ENCODE measurements at regions not wholly inside any gene's neighbourhood (a gene's known extent, or its start where the extent isn't known, plus 50 kb on each side); places are given as distances from the start of the nearest gene placed in this dataset.

- Histone ChIP-seq H3K27me3 (ENCODE audit: control insufficient read depth, insufficient read depth, low read length, poor library complexity, severe bottlenecking) (no peaks in the 10 kb centered on the region), H3K9me3 (ENCODE audit: control insufficient read depth, low read length) (no peaks in the 10 kb centered on the region), H3K4me3 (ENCODE audit: insufficient read depth, low read depth, low read length) (no peak overlapping the region), H3K36me3 (ENCODE audit: control insufficient read depth, insufficient read depth, low read length) (no peaks in the 10 kb centered on the region), H3K27ac (ENCODE audit: insufficient read depth, low read depth, low read length, poor library complexity, severe bottlenecking) (no peak overlapping the region), H3K4me1 (ENCODE audit: control insufficient read depth, insufficient read depth, low read length) (no peaks in the 10 kb centered on the region)
- WGBS, 2 experiments = 100% methylated on average over 2 of the region's 3 CpGs; no CpG with 5 or more reads in 1 of the 2 experiments
These were observed 1095.5 kb upstream of the IGFBP7 start for GRCh38 chr4:58205446-58206235.

GRCh38 chr4:58192217-58192616, 1082.0 kb upstream of the IGFBP7 start:
- 50 to 68% methylated on average over 1 to 2 of the region's 2 CpGs for WGBS, 2 experiments
- no peaks in the 10 kb centered on the region for H3K9me3 ChIP-seq (ENCODE audit: control insufficient read depth, low read length)
- no peaks in the 10 kb centered on the region for H3K27me3 ChIP-seq (ENCODE audit: control insufficient read depth, insufficient read depth, low read length, poor library complexity, severe bottlenecking)
- H3K4me3 ChIP-seq (ENCODE audit: insufficient read depth, low read depth, low read length) = no peak overlapping the region
- H3K27ac ChIP-seq (ENCODE audit: insufficient read depth, low read depth, low read length, poor library complexity, severe bottlenecking) = no peak overlapping the region
- H3K36me3 ChIP-seq (ENCODE audit: control insufficient read depth, insufficient read depth, low read length) = no peaks in the 10 kb centered on the region
- H3K4me1 ChIP-seq (ENCODE audit: control insufficient read depth, insufficient read depth, low read length) = no peaks in the 10 kb centered on the region

DNA sequence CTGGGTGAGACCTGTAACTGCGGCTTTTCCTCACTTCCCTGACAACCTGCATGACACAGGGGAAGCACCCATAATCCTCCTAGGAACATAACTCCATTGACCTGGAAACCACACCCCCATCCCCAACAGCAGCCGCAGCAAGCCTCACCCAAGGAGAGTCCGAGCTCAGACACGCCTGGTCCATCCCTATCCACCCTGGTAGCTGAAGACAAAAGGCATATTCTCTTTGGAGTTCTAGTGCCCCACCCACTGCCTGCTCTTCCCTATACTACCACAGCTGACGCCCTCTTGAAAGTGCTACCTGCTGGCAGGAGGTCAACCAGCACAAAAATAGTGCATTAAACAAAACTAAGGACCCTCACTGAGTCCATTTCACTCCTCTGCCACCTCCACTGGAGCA, 1080.9 kb upstream of the IGFBP7 start:
- no peak overlapping the region for H3K27ac ChIP-seq (ENCODE audit: insufficient read depth, low read depth, low read length, poor library complexity, severe bottlenecking)
- H3K27me3 ChIP-seq (ENCODE audit: control insufficient read depth, insufficient read depth, low read length, poor library complexity, severe bottlenecking) = no peaks in the 10 kb centered on the region
- no peak overlapping the region for H3K4me3 ChIP-seq (ENCODE audit: insufficient read depth, low read depth, low read length)
- no peaks in the 10 kb centered on the region for H3K9me3 ChIP-seq (ENCODE audit: control insufficient read depth, low read length)
- no peaks in the 10 kb centered on the region for H3K36me3 ChIP-seq (ENCODE audit: control insufficient read depth, insufficient read depth, low read length)
- 76 to 84% methylated on average over 5 of the region's 5 CpGs for WGBS, 2 experiments
- no peaks in the 10 kb centered on the region for H3K4me1 ChIP-seq (ENCODE audit: control insufficient read depth, insufficient read depth, low read length)

DNA sequence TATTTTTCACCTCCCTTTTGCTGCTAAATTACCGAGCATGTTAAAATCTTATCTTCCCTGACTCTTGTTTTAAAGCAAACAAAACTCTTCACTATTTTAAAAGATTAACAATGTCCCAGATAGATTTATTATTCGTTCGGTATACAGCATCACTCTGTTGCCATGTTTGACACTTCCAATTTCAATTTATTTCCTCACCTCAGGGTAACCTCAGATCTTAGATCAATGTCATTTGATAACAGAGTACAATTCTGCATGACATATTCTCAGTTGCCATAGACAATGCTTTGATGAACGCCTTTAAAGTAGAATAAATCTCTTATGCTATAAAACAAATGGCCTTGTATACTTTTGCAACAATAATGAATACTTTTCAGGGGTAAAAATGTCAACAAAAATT, 1078.1 kb upstream of the IGFBP7 start:
- H3K27ac ChIP-seq (ENCODE audit: insufficient read depth, low read depth, low read length, poor library complexity, severe bottlenecking) = no peak overlapping the region
- no peaks in the 10 kb centered on the region for H3K9me3 ChIP-seq (ENCODE audit: control insufficient read depth, low read length)
- no peaks in the 10 kb centered on the region for H3K4me1 ChIP-seq (ENCODE audit: control insufficient read depth, insufficient read depth, low read length)
- no peaks in the 10 kb centered on the region for H3K27me3 ChIP-seq (ENCODE audit: control insufficient read depth, insufficient read depth, low read length, poor library complexity, severe bottlenecking)
- H3K36me3 ChIP-seq (ENCODE audit: control insufficient read depth, insufficient read depth, low read length) = no peaks in the 10 kb centered on the region
- 96 to 100% methylated on average over 3 to 4 of the region's 4 CpGs for WGBS, 2 experiments
- no peak overlapping the region for H3K4me3 ChIP-seq (ENCODE audit: insufficient read depth, low read depth, low read length)

GRCh38 chr4:58175024-58175423, 1064.8 kb upstream of the IGFBP7 start:
- H3K27ac ChIP-seq (ENCODE audit: insufficient read depth, low read depth, low read length, poor library complexity, severe bottlenecking) = no peak overlapping the region
- no peaks in the 10 kb centered on the region for H3K36me3 ChIP-seq (ENCODE audit: control insufficient read depth, insufficient read depth, low read length)
- no peaks in the 10 kb centered on the region for H3K27me3 ChIP-seq (ENCODE audit: control insufficient read depth, insufficient read depth, low read length, poor library complexity, severe bottlenecking)
- H3K4me1 ChIP-seq (ENCODE audit: control insufficient read depth, insufficient read depth, low read length) = no peaks in the 10 kb centered on the region
- H3K9me3 ChIP-seq (ENCODE audit: control insufficient read depth, low read length) = no peaks in the 10 kb centered on the region
- WGBS, 2 experiments = 94 to 98% methylated on average over 2 of the region's 2 CpGs
- H3K4me3 ChIP-seq (ENCODE audit: insufficient read depth, low read depth, low read length) = no peak overlapping the region

DNA sequence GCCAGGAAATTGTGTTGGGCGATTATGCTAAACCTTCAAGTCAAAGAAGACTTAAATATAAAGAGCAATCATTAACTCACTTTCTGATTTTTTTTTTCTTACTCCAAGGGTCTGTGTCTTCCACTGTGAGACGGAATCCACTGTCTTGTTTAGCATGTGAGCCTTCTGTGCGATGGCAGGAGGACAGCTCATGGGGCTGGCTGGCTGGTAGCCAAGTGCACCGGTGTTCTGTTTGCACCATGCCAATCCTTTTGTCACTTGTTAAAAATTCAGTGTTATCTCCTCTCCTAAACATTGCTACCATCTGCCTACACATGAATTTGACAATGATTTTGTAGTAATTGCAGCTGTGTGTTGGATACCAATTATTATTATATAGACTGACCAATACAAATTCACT, 1056.3 kb upstream of the IGFBP7 start:
- WGBS, 2 experiments = 84 to 88% methylated on average over 4 of the region's 4 CpGs

GRCh38 chr4:58163156-58163555, 1053.0 kb upstream of the IGFBP7 start:
- 81 to 86% methylated on average over 2 of the region's 2 CpGs for WGBS, 2 experiments
- no peak overlapping the region for H3K4me3 ChIP-seq (ENCODE audit: insufficient read depth, low read depth, low read length)
- H3K4me1 ChIP-seq (ENCODE audit: control insufficient read depth, insufficient read depth, low read length) = no peaks in the 10 kb centered on the region
- H3K36me3 ChIP-seq (ENCODE audit: control insufficient read depth, insufficient read depth, low read length) = no peaks in the 10 kb centered on the region
- H3K9me3 ChIP-seq (ENCODE audit: control insufficient read depth, low read length) = no peaks in the 10 kb centered on the region
- H3K27ac ChIP-seq (ENCODE audit: insufficient read depth, low read depth, low read length, poor library complexity, severe bottlenecking) = no peak overlapping the region
- no peaks in the 10 kb centered on the region for H3K27me3 ChIP-seq (ENCODE audit: control insufficient read depth, insufficient read depth, low read length, poor library complexity, severe bottlenecking)

More for the DNA sequence above, 1056.3 kb upstream of the IGFBP7 start:
- no peaks in the 10 kb centered on the region for H3K36me3 ChIP-seq (ENCODE audit: control insufficient read depth, insufficient read depth, low read length)
- no peaks in the 10 kb centered on the region for H3K27me3 ChIP-seq (ENCODE audit: control insufficient read depth, insufficient read depth, low read length, poor library complexity, severe bottlenecking)
- no peak overlapping the region for H3K27ac ChIP-seq (ENCODE audit: insufficient read depth, low read depth, low read length, poor library complexity, severe bottlenecking)
- no peak overlapping the region for H3K4me3 ChIP-seq (ENCODE audit: insufficient read depth, low read depth, low read length)
- no peaks in the 10 kb centered on the region for H3K4me1 ChIP-seq (ENCODE audit: control insufficient read depth, insufficient read depth, low read length)
- no peaks in the 10 kb centered on the region for H3K9me3 ChIP-seq (ENCODE audit: control insufficient read depth, low read length)

DNA sequence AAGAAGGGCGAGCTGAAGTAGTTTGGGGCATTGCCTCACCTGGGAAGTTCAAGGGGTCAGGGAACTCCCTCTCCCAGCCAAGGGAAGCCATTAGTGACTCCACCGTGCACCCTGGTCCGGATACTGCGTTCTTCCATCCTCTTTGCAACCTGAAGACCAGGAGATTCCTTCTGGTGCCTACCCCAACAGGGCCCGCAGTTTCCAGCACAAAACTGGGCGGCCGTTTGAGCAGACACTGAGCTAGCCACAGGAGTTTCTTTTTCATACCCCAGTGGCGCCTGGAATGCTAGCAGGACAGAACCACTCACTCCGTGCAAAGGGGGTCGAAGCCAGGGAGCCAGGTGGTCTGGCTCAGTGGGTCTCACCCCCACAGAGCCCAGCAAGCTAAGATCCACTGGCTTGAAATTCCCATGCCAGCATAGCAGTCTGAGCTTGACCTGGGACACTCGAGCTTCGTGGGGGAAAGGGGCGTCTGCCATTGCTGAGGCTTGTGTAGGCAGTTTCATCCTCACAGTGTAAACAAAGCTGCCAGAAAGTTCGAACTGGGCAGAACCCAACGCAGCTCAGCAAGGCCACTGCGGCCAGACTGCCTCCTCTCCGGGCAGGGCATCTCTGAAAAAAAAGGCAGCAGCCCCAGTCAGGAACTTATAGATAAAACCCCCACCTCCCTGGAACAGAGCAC, 1039.4 kb upstream of the IGFBP7 start:
- WGBS, 2 experiments = 93 to 95% methylated on average over 17 of the region's 17 CpGs
- Histone ChIP-seq H3K9me3 (ENCODE audit: control insufficient read depth, low read length) (no peaks in the 10 kb centered on the region), H3K4me3 (ENCODE audit: insufficient read depth, low read depth, low read length) (no peak overlapping the region), H3K27me3 (ENCODE audit: control insufficient read depth, insufficient read depth, low read length, poor library complexity, severe bottlenecking) (no peaks in the 10 kb centered on the region), H3K27ac (ENCODE audit: insufficient read depth, low read depth, low read length, poor library complexity, severe bottlenecking) (no peak overlapping the region), H3K4me1 (ENCODE audit: control insufficient read depth, insufficient read depth, low read length) (no peaks in the 10 kb centered on the region), H3K36me3 (ENCODE audit: control insufficient read depth, insufficient read depth, low read length) (no peaks in the 10 kb centered on the region)

DNA sequence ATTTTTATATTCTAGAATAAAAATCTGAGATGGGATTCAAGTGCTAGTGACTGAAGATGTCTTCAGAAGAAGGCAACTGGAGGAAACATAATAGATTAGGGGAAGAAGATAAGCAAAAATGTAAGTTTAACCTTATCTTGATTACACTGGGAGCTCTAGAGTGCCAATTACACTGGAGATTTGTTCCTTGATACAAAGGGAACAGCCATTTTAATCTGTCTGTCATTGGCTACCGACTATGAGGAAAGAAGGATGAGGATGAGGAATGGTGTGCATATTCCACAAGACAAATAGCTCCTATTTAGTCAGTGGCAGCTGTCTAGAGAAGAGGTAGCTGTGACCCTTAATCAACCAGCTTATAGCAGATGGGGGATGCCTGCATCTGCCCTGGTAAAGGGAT, 1034.5 kb upstream of the IGFBP7 start:
- Histone ChIP-seq H3K36me3 (ENCODE audit: control insufficient read depth, insufficient read depth, low read length) (no peaks in the 10 kb centered on the region), H3K4me3 (ENCODE audit: insufficient read depth, low read depth, low read length) (no peak overlapping the region), H3K9me3 (ENCODE audit: control insufficient read depth, low read length) (no peaks in the 10 kb centered on the region), H3K4me1 (ENCODE audit: control insufficient read depth, insufficient read depth, low read length) (no peaks in the 10 kb centered on the region), H3K27ac (ENCODE audit: insufficient read depth, low read depth, low read length, poor library complexity, severe bottlenecking) (no peak overlapping the region), H3K27me3 (ENCODE audit: control insufficient read depth, insufficient read depth, low read length, poor library complexity, severe bottlenecking) (no peaks in the 10 kb centered on the region)
- 89 to 100% methylated on average over 1 of the region's 1 CpG for WGBS, 2 experiments

GRCh38 chr4:58138786-58139668, 1028.8 kb upstream of the IGFBP7 start:
- 92 to 95% methylated on average over 2 to 3 of the region's 3 CpGs for WGBS, 2 experiments
- no peaks in the 10 kb centered on the region for H3K27me3 ChIP-seq (ENCODE audit: control insufficient read depth, insufficient read depth, low read length, poor library complexity, severe bottlenecking)
- H3K27ac ChIP-seq (ENCODE audit: insufficient read depth, low read depth, low read length, poor library complexity, severe bottlenecking) = no peak overlapping the region
- H3K4me1 ChIP-seq (ENCODE audit: control insufficient read depth, insufficient read depth, low read length) = no peaks in the 10 kb centered on the region
- no peaks in the 10 kb centered on the region for H3K9me3 ChIP-seq (ENCODE audit: control insufficient read depth, low read length)
- no peaks in the 10 kb centered on the region for H3K36me3 ChIP-seq (ENCODE audit: control insufficient read depth, insufficient read depth, low read length)
- H3K4me3 ChIP-seq (ENCODE audit: insufficient read depth, low read depth, low read length) = no peak overlapping the region

Data from ectodermal cell (in vitro differentiated cells).